Lung (tissue), 11 donors: ENCODE measurements at regions not wholly inside any gene's neighbourhood (a gene's known extent, or its start where the extent isn't known, plus 50 kb on each side); places are given as distances from the start of the nearest gene placed in this dataset.

ENCODE experiments used
- ATAC-seq: fragments of 200-7000 bp; cut with Tn5 transposase; one replicate; pipeline ENCODE4 v1.9.1; 2020; ENCODE audit warnings: moderate number of reproducible peaks; ENCODE audit not compliant: insufficient read depth, low FRiP score
- DNase-seq, 3 donors: peaks; one replicate each; pipeline ENCODE4 v3.0.0-alpha.2; 2013 to 2017
- H3K27ac ChIP-seq, 2 donors: one replicate each; pipeline ENCODE4 v1.5.1; 2013; ENCODE audit warnings: mild to moderate bottlenecking in 2 of 2, moderate library complexity in 2 of 2, control low read depth in 1 of 2, inconsistent platforms in 1 of 2, low read depth in 1 of 2, low read length in 1 of 2
- H3K27me3 ChIP-seq, 3 donors: one replicate each; pipeline ENCODE4 v1.5.1; 2013; ENCODE audit warnings: low read length in 2 of 3; ENCODE audit not compliant: control insufficient read depth in 3 of 3, insufficient read depth in 3 of 3
- H3K36me3 ChIP-seq, 4 donors: one replicate each; pipeline ENCODE4 v1.5.1; 2013; ENCODE audit warnings: low read length in 4 of 4, mild to moderate bottlenecking in 1 of 4, moderate library complexity in 1 of 4; ENCODE audit not compliant: control insufficient read depth in 4 of 4, insufficient read depth in 4 of 4
- H3K4me1 ChIP-seq, 5 donors: one replicate each; pipeline ENCODE4 v1.5.1; 2013; ENCODE audit warnings: low read length in 5 of 5, mild to moderate bottlenecking in 2 of 5, moderate library complexity in 1 of 5; ENCODE audit not compliant: control insufficient read depth in 5 of 5, insufficient read depth in 5 of 5
- H3K4me3 ChIP-seq: one replicate; pipeline ENCODE4 v1.5.1; 2013; ENCODE audit warnings: mild to moderate bottlenecking, control low read depth, moderate library complexity
- H3K9ac ChIP-seq, 2 donors: one replicate each; pipeline ENCODE4 v1.5.1; 2013; ENCODE audit warnings: low read length in 2 of 2, control low read depth in 1 of 2; ENCODE audit not compliant: insufficient read depth in 1 of 2
- H3K9me3 ChIP-seq, 4 donors: one replicate each; pipeline ENCODE4 v1.5.1; 2013; ENCODE audit warnings: low read length in 3 of 4, mild to moderate bottlenecking in 1 of 4, moderate library complexity in 1 of 4; ENCODE audit not compliant: control insufficient read depth in 4 of 4, insufficient read depth in 3 of 4
- WGBS, 2 donors: extraction: QIAGEN DNeasy Blood & Tissue Kit; methylation state at CpG; one replicate each; pipeline ENCODE4 v1.1.7; 2013; 5-methylcytosine and 5-hydroxymethylcytosine counted together
- TF ChIP-seq, protein P1 (sequence below): IDR thresholded peaks from 2 replicates; pipeline ENCODE4 v1.5.1; 2012; ENCODE audit warnings: mild to moderate bottlenecking; ENCODE audit errors: control extremely low read depth, extremely low read depth
- donor health status: control.
- donor health status: control.
- donor health status: Bipolar disorder and iron deficiency.
- donor health status: healthy.
- donor health status: DM: yes; HTN: yes; CAD: no.

DNA sequence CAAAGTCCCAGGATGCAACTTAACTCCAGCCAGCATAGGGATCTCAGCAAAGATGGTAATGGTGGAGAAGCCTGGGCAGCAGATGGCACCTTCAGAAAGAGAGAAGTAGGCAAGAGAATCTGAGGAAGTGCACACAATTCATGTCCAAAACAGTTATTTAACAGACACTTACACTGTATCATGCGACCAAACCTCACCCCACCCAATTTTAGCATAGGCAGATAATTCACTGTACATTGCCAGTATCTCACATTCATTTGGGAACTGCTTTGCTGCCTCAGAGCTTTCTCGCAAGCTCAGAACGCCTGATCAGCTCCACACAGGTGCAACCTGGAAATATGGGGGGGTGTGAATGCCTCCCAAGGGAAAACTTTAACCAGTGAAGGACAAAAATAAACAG lies 143.0 kb upstream of the MAOA start:
- peaks cover 0 to 2% (median 0%) of the 10 kb centered on the region in 4 donors for H3K9me3 ChIP-seq
- peaks cover 0 to 20% (median 8%) of the 10 kb centered on the region in 3 donors for H3K27me3 ChIP-seq
- H3K9ac ChIP-seq = no peak overlapping the region
- DNase-seq = no peak
- H3K4me3 ChIP-seq = no peak overlapping the region
- no peaks in the 10 kb centered on the region for H3K4me1 ChIP-seq
- TF ChIP-seq, protein P1, sequence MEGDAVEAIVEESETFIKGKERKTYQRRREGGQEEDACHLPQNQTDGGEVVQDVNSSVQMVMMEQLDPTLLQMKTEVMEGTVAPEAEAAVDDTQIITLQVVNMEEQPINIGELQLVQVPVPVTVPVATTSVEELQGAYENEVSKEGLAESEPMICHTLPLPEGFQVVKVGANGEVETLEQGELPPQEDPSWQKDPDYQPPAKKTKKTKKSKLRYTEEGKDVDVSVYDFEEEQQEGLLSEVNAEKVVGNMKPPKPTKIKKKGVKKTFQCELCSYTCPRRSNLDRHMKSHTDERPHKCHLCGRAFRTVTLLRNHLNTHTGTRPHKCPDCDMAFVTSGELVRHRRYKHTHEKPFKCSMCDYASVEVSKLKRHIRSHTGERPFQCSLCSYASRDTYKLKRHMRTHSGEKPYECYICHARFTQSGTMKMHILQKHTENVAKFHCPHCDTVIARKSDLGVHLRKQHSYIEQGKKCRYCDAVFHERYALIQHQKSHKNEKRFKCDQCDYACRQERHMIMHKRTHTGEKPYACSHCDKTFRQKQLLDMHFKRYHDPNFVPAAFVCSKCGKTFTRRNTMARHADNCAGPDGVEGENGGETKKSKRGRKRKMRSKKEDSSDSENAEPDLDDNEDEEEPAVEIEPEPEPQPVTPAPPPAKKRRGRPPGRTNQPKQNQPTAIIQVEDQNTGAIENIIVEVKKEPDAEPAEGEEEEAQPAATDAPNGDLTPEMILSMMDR = no peak
- 76 to 89% methylated on average over 3 of the region's 3 CpGs for WGBS, 2 donors
- no peaks in the 10 kb centered on the region for H3K36me3 ChIP-seq
- ATAC-seq = no peak
- H3K27ac ChIP-seq = no peak overlapping the region

DNA sequence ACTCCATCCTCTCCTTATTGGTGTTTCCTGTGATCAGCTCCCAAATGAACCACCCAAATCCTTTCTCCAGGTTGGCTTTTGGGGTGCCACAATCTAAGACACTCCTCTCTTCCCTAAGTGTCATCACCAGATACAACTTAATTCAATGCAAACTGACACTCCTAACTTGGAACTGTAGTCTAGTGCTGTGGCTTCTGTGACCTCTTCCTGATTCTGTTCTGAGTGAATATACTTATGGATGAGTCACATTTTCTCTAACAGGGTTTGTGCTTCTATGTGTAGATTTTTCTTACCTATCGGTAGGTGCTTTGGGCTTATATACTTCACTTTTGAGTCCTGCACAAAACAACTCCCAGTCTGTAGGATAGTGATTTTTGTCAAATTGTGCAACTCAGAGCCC lies 141.3 kb upstream of the MAOA start:
- Histone ChIP-seq H3K36me3 (no peaks in the 10 kb centered on the region), H3K27me3 (peaks cover 0 to 30% (median 10%) of the 10 kb centered on the region in 3 donors), H3K4me3 (no peak overlapping the region), H3K9ac (no peak overlapping the region), H3K9me3 (peaks cover 0 to 2% (median 0%) of the 10 kb centered on the region in 4 donors), H3K4me1 (no peaks in the 10 kb centered on the region), H3K27ac (no peak overlapping the region)
- ATAC-seq (no peak), DNase-seq (no peak)
- TF ChIP-seq, protein P1 = no peak
- WGBS, 2 donors = 92 to 100% methylated on average over 1 of the region's 1 CpG

GRCh38 chrX:43522582-43522981 lies 133.5 kb upstream of the MAOA start:
- Histone ChIP-seq H3K36me3 (no peaks in the 10 kb centered on the region), H3K27me3 (peaks cover 7 to 25% (median 12%) of the 10 kb centered on the region in 3 donors), H3K9ac (no peak overlapping the region), H3K9me3 (no peaks in the 10 kb centered on the region), H3K4me3 (no peak overlapping the region), H3K27ac (no peak overlapping the region), H3K4me1 (no peaks in the 10 kb centered on the region)
- ATAC-seq (no peak), DNase-seq (no peak)
- 82 to 98% methylated on average over 3 of the region's 3 CpGs for WGBS, 2 donors
- TF ChIP-seq, protein P1 = no peak
